Right lobe of liver (tissue), 4 donors: ENCODE measurements at regions not wholly inside any gene's neighbourhood (a gene's known extent, or its start where the extent isn't known, plus 50 kb on each side); places are given as distances from the start of the nearest gene placed in this dataset.

ENCODE experiments used
- CTCF ChIP-seq, 4 donors: fragments of 200-600 bp in 3 of 4; fragments of 450-650 bp in 1 of 4; IDR thresholded peaks; one replicate each; pipeline versions ENCODE4 v1.5.1 to v1.8.0; 2016 to 2022; ENCODE audit warnings: antibody characterized with exemption in 4 of 4, mild to moderate bottlenecking in 2 of 4
- POLR2A ChIP-seq: fragments of 450-650 bp; IDR thresholded peaks from one replicate; pipeline ENCODE4 v1.6.1; 2017; ENCODE audit warnings: antibody characterized with exemption, mild to moderate bottlenecking
- donor health status: DM: no; HTN: no; CAD: no.
- donor health status: DM: no; HTN: no; CAD: no.
- donor health status: DM: no; HTN: yes; CAD: no.

- TF ChIP-seq POLR2A (no peak), CTCF (IDR thresholded peaks at IDR 0.05) (no peak)
Measured at GRCh38 chr15:37877851-37878741, 56.3 kb upstream of the TMCO5A start.
